ENCODE measurements at regions not wholly inside any gene's neighbourhood (a gene's known extent, or its start where the extent isn't known, plus 50 kb on each side); places are given as distances from the start of the nearest gene placed in this dataset.

DNA sequence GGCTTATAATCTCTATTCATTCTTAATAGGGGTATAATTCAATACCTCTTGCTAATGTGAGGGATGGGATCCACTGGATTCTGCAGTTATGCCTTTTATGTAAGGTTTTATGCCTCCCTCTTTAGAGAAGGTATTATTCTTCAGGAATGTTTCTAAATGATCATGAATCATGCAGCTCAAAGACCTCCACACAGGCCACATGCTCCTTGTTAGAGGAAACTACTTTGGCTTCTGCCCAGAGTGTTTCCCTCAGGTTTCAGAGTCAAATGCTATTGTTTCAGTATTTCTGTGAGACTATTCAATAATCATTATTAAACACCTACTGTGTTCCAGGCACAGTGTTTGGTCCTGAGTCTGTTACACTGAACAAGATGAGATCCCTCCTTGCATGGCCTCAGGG lies 115.9 kb downstream of the RAB38 start:
- TF ChIP-seq GATA3 (IDR thresholded peaks at IDR 0.05; ENCODE audit: low read depth, low read length) (no peak), GATA2 (IDR thresholded peaks at IDR 0.05; ENCODE audit: low read depth, low read length) (no peak)
